HepG2 (cell line): ENCODE measurements at regions not wholly inside any gene's neighbourhood (a gene's known extent, or its start where the extent isn't known, plus 50 kb on each side); places are given as distances from the start of the nearest gene placed in this dataset.

Source experiments
- ATAC-seq: fragments of 200-7000 bp; cut with Tn5 transposase; 3 replicates; pipeline ENCODE4 v1.9.1; 2020; ENCODE audit warnings: mild to moderate bottlenecking, moderate library complexity
- BruUV-seq: library from RNA; stranded (reverse); fragments of 400-500 nt; replicated peaks from 2 replicates; lab custom pipeline; 2021; lab: Mats Ljungman, UMichigan
- CTCF ChIA-PET: fragments of 300-600 bp; formaldehyde crosslinking; extraction: SDS; loops from one replicate; lab custom pipeline; 2021; ENCODE audit warnings: low total read pairs, inconsistent platforms, low intra/inter-chr PET ratio; lab: Yijun Ruan, JAX
- POLR2A ChIA-PET: fragments of 350-600 bp; sonication (Branson Sonifier 250); formaldehyde crosslinking; loops from one replicate; lab custom pipeline; 2020; ENCODE audit warnings: antibody characterized with exemption, inconsistent platforms; lab: Yijun Ruan, JAX
- DNase-seq: peaks from one replicate; pipeline ENCODE4 v3.0.0-alpha.2; 2015; ENCODE audit warnings: low spot score
- FAIRE-seq: peaks from 3 replicates; lab custom pipeline; 2011; peaks lifted over from hg19 to GRCh38; lab: Jason Lieb, UNC
- H2AFZ ChIP-seq: one replicate; pipeline ENCODE4 v1.6.1; 2011; ENCODE audit warnings: low read length, inconsistent platforms
- H3K27ac ChIP-seq: fragments of 300-600 bp; 3 replicates; pipeline ENCODE4 v1.8.0; 2011; ENCODE audit warnings: mixed run types, mild to moderate bottlenecking, mixed read lengths, low read length, inconsistent platforms; ENCODE audit not compliant: insufficient read depth; ENCODE audit errors: extremely low read length
- H3K27me3 ChIP-seq, 2 experiments: fragments of 200-600 bp in 1 of 2; 2 replicates in 1 of 2; 3 replicates in 1 of 2; pipeline versions ENCODE4 v1.6.0 to v1.8.0; 2011; ENCODE audit warnings: low read length in 2 of 2, mild to moderate bottlenecking in 2 of 2, moderate library complexity in 2 of 2, inconsistent platforms in 1 of 2; ENCODE audit not compliant: insufficient read depth in 2 of 2, control insufficient read depth in 1 of 2
- H3K36me3 ChIP-seq, 2 experiments: fragments of 200-600 bp in 1 of 2; replicated peaks in 1 of 2; 2 replicates in 1 of 2; 3 replicates in 1 of 2; pipeline versions ENCODE4 v1.5.1 to v1.8.0; 2011; ENCODE audit warnings: low read length in 2 of 2, inconsistent platforms in 1 of 2; ENCODE audit not compliant: insufficient read depth in 2 of 2, control insufficient read depth in 1 of 2
- H3K4me1 ChIP-seq: 2 replicates; pipeline ENCODE4 v1.5.1; 2012; ENCODE audit warnings: low read length, inconsistent platforms; ENCODE audit not compliant: insufficient read depth
- H3K4me2 ChIP-seq: 2 replicates; pipeline ENCODE4 v1.6.0; 2011; ENCODE audit warnings: low read depth, low read length, inconsistent platforms
- H3K4me3 ChIP-seq, 3 experiments: fragments of 200-600 bp in 1 of 3; sonication (generic), shearing (Covaris generic) in 1 of 3; replicated peaks in 1 of 3; 2 replicates each; pipeline ENCODE4 v1.5.1; 2011 to 2016; ENCODE audit warnings: low read length in 3 of 3, inconsistent platforms in 2 of 3, low read depth in 2 of 3, mild to moderate bottlenecking in 2 of 3, control low read depth in 1 of 3, mixed read lengths in 1 of 3; ENCODE audit not compliant: insufficient read depth in 1 of 3
- H3K79me2 ChIP-seq: one replicate; pipeline ENCODE4 v1.6.1; 2011; ENCODE audit warnings: low read length, inconsistent platforms; ENCODE audit not compliant: insufficient read depth
- H3K9ac ChIP-seq: 2 replicates; pipeline ENCODE4 v1.6.0; 2011; ENCODE audit warnings: mild to moderate bottlenecking, low read depth, low read length, inconsistent platforms; ENCODE audit not compliant: insufficient read depth
- H3K9me3 ChIP-seq: 2 replicates; pipeline ENCODE4 v1.5.1; 2012; ENCODE audit warnings: mild to moderate bottlenecking, low read length
- H4K20me1 ChIP-seq: 2 replicates; pipeline ENCODE4 v1.6.0; 2011; ENCODE audit warnings: inconsistent platforms, mild to moderate bottlenecking, low read length, moderate library complexity; ENCODE audit not compliant: insufficient read depth
- ATF4 ChIP-seq, 2 experiments: fragments of 450-650 bp in 1 of 2; sonication (generic) in 1 of 2; formaldehyde crosslinking; IDR thresholded peaks; 2 replicates each; pipeline versions ENCODE4 v1.5.0 to v1.8.0; 2020 to 2022; ENCODE audit warnings: mild to moderate bottlenecking in 1 of 2, missing genetic modification reagents in 1 of 2
- GATAD1 ChIP-seq: IDR thresholded peaks from 2 replicates; pipeline ENCODE4 v1.6.1; 2016; ENCODE audit warnings: missing genetic modification reagents, missing compliant biosample characterization
- SETDB1 ChIP-seq: sonication (generic); formaldehyde crosslinking; IDR thresholded peaks from 2 replicates; pipeline ENCODE4 v1.5.1; 2020; ENCODE audit warnings: missing genetic modification reagents, mild to moderate bottlenecking, borderline replicate concordance
- TARDBP ChIP-seq: sonication (generic); formaldehyde crosslinking; IDR thresholded peaks from 2 replicates; pipeline ENCODE4 v1.8.0; 2022; ENCODE audit warnings: mild to moderate bottlenecking, missing genetic modification reagents
- ZNF407 ChIP-seq: sonication (generic); formaldehyde crosslinking; IDR thresholded peaks from one replicate; pipeline ENCODE4 v1.5.1; 2020; ENCODE audit warnings: mild to moderate bottlenecking, missing genetic modification reagents; ENCODE audit errors: not compliant biosample characterization
- ZNF484 ChIP-seq: sonication (generic); formaldehyde crosslinking; IDR thresholded peaks from 2 replicates; pipeline ENCODE4 v1.5.1; 2020; ENCODE audit warnings: mild to moderate bottlenecking, low read depth, missing genetic modification reagents, borderline replicate concordance
- ZNF546 ChIP-seq: sonication (generic); formaldehyde crosslinking; conservative IDR thresholded peaks from 2 replicates; pipeline ENCODE4 v1.8.1; 2023; ENCODE audit warnings: mild to moderate bottlenecking, missing genetic modification reagents
- ZNF550 ChIP-seq: sonication (generic); formaldehyde crosslinking; IDR thresholded peaks from 2 replicates; pipeline ENCODE4 v1.4.0; 2020; ENCODE audit warnings: mild to moderate bottlenecking, missing genetic modification reagents, borderline replicate concordance
- ZNF567 ChIP-seq: sonication (generic); formaldehyde crosslinking; IDR thresholded peaks from 2 replicates; pipeline ENCODE4 v1.8.1; 2023; ENCODE audit warnings: mild to moderate bottlenecking, missing genetic modification reagents, borderline replicate concordance
- WGBS: methylation state at CpG from one replicate; pipeline ENCODE4 v1.1.6; 2017; ENCODE audit warnings: low lambda C conversion rate; 5-methylcytosine and 5-hydroxymethylcytosine counted together
- in situ Hi-C: cut with HindIII; loops from 2 replicates; pipeline ENCODE4 v1.10.0; 2017; ENCODE audit warnings: low pct_unique_long_range_greater_than_20kb; ENCODE audit not compliant: extremely low pct_ligation_motif_present
- intact Hi-C: fragments of 100-400 bp; cut with micrococcal nuclease; formaldehyde crosslinking; loops from one replicate; pipeline ENCODE4 v1.10.0; 2022; ENCODE audit not compliant: unreplicated experiment

GRCh38 chr12:78396538-78396937 lies 468.0 kb upstream of the SYT1 start (continued):
- TF ChIP-seq SETDB1 (CRISPR knock-in tag) (no peak), ZNF567 (CRISPR knock-in tag) (no peak), ATF4 (CRISPR knock-in tag; IDR thresholded peaks at IDR 0.05) (no peak), ZNF546 (CRISPR knock-in tag) (no peak), ZNF484 (CRISPR knock-in tag) (no peak)

- Histone ChIP-seq H3K4me2 (no peak overlapping the region), H3K27ac (no peak overlapping the region), H3K27me3 (no peaks in the 10 kb centered on the region; a peak in 1 of 5 replicates), H3K4me1 (no peaks in the 10 kb centered on the region), H4K20me1 (no peaks in the 10 kb centered on the region), H3K4me3 (no peak overlapping the region), H3K9me3 (no peaks in the 10 kb centered on the region), H2AFZ (no peak overlapping the region), H3K79me2 (no peaks in the 10 kb centered on the region), H3K9ac (no peak overlapping the region), H3K36me3 (no peaks in the 10 kb centered on the region)
- ChIA-PET CTCF (no interaction called here), POLR2A (no interaction called here)
- intact Hi-C loops (no loop called here), in situ Hi-C loops (no loop called here)
- no peak for TF ChIP-seq ZNF550 (CRISPR knock-in tag)
- TF ChIP-seq GATAD1 (CRISPR knock-in tag), result no peak
- no peak for TF ChIP-seq ZNF407
- no peak for TF ChIP-seq TARDBP (CRISPR knock-in tag)
- ATAC-seq (no peak), FAIRE-seq (no peak), DNase-seq (no peak)
- 51% methylated on average over 2 of the region's 2 CpGs for WGBS
- BruUV-seq, result no TSS peak
These were observed 465.8 kb upstream of the SYT1 start for GRCh38 chr12:78398750-78399149.
